ENCODE measurements at regions not wholly inside any gene's neighbourhood (a gene's known extent, or its start where the extent isn't known, plus 50 kb on each side); places are given as distances from the start of the nearest gene placed in this dataset.

DNA sequence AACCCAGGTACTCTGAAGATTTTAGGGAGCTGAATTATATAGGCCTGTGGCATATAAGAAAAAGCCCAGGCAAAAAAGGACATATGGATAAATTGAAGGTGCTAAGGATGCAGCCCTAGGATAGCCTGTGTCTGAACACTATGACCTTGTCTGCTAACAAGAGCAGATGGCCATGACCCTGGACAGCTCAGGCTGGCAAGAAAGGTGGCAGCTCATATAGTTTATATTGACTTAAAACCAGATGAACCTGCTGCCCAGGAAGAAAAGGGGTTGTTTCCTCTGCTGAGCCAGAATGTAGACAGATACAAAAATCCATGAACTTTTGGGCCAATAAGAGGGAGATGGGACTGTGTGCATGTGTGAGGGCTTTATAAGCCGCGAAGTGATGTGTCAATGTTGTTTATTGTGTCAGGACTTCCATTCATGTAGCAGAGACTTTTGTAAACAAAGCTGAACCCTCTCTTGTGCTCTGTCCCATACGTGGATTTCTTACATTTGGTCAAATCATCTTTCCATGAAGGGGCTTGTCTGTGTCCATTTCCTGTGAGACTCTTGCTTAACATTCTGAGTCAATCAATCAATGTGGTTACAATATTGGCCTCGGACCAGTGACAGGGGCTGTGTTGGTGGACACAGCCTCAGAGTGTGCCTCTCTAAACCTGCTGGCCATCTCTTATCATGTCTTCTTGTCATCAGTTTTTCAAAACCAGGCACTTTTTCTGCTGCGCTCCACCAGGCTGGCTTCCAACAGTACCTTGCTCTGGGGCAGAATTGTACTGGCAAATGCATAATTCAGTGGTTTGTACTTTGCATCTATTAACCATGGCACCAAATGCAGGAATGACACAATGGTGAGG is 321.2 kb downstream of the WDR72 start:
- TF ChIP-seq, protein P1, sequence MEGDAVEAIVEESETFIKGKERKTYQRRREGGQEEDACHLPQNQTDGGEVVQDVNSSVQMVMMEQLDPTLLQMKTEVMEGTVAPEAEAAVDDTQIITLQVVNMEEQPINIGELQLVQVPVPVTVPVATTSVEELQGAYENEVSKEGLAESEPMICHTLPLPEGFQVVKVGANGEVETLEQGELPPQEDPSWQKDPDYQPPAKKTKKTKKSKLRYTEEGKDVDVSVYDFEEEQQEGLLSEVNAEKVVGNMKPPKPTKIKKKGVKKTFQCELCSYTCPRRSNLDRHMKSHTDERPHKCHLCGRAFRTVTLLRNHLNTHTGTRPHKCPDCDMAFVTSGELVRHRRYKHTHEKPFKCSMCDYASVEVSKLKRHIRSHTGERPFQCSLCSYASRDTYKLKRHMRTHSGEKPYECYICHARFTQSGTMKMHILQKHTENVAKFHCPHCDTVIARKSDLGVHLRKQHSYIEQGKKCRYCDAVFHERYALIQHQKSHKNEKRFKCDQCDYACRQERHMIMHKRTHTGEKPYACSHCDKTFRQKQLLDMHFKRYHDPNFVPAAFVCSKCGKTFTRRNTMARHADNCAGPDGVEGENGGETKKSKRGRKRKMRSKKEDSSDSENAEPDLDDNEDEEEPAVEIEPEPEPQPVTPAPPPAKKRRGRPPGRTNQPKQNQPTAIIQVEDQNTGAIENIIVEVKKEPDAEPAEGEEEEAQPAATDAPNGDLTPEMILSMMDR (IDR thresholded peaks at IDR 0.05; ENCODE audit: low read depth, low read length, missing control alignments), result no peak
- no peak overlapping the region for H3K4me3 ChIP-seq (ENCODE audit: low read depth, low read length)
- DNase-seq (ENCODE audit: low read depth), result no peak

DNA sequence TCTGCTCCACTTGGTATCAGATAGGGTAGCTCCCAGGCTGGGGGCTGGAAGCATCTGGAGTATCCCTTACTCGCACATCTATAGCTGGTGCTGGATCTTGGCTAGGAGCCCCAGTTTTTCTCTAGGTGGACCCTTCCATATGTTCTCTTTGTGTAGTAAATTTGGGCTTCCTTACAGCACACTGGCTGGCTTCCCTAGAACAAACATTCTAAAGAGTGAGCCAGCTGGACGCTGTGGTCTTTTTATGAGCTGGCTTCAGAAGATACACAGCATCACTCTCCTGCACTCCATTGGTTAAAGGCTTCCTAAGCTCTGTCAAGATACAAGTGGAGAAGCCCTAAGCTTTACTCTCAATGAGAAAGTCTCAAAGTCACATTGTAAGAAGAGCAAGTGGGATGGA is 322.1 kb downstream of the WDR72 start:
- H3K4me3 ChIP-seq (ENCODE audit: low read depth, low read length), result no peak overlapping the region
- no peak for DNase-seq (ENCODE audit: low read depth)
- TF ChIP-seq, protein P1 (IDR thresholded peaks at IDR 0.05; ENCODE audit: low read depth, low read length, missing control alignments), result no peak

DNA sequence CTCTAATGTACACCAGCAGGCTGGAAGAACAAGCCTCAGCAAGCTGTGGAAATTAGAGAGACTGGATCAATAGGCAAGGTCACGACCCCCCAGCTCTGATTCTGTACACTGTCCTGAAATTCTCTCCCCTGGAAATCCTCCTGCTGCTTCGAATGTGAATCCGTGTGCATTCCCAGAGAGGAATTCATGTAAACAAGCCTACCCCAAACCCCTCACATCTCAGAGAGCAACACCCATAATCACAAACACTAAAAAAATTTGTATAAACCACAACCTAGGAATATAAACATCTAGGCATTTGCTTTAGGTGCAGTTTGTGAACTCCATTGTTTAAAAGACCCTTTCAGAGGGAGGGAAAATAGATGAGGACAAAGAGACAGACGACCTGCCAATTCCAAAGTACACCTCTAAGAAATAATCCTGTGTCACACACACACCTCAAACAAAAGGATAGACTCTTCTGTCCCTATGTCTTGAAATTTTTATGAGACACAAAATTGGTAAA is 325.2 kb downstream of the WDR72 start:
- no peak overlapping the region for H3K4me3 ChIP-seq (ENCODE audit: low read depth, low read length)
- DNase-seq (ENCODE audit: low read depth), result no peak
- TF ChIP-seq, protein P1 (IDR thresholded peaks at IDR 0.05; ENCODE audit: low read depth, low read length, missing control alignments), result no peak

DNA sequence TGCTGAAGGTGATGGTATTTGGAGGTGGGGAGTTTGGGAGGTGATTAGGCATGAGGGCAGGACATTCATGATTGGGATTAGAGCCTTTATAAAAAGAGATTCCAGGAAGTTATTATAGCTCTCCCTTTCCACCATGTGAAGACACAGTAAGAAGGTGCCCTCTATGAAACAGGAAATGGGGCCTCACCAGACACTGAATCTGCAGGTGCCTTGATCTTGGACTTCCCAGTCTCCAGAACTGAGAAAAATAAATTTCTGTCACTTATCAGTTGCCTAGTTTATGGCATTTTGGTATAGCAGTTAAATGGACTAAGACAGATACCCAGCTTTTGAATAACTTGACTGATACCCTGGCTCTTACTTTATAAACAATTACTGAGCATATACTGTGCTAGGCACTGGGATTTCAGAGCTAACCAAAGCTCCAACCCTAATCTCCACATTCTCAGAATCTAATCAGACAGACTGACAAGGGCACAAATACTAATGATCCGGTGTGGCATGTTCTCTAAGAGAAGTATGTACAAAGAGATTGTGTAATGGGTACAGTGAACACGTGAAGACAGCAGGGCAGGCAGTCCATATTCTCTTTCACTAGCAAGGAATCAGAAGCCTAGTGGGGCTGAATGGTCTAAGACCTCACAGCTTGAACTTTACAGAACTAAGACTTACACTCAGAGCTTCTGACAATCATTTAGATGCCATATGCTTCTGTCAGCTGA is 343.1 kb downstream of the WDR72 start:
- no peak for DNase-seq (ENCODE audit: low read depth)
- TF ChIP-seq, protein P1 (IDR thresholded peaks at IDR 0.05; ENCODE audit: low read depth, low read length, missing control alignments), result no peak
- H3K4me3 ChIP-seq (ENCODE audit: low read depth, low read length), result no peak overlapping the region

DNA sequence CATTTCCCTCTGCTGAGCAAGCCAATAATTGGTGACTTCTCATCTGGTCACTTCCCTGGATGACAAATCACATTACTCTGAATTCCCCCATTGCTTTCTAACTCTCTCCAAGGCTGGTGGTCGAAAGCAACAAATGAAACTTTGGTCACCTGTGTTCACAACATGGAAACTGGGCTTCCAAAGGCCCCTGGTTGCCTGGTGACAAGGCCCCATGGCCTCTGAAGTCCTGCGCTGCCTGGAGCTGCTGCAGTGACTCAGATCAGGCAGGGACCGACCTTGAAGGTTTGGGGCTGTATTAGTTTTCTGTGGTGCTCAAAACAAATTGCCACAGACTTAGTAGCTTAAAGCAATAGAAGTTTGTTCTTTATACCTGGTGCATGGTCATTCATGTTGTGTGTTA is 345.3 kb downstream of the WDR72 start:
- TF ChIP-seq, protein P1 (IDR thresholded peaks at IDR 0.05; ENCODE audit: low read depth, low read length, missing control alignments), result no peak
- H3K4me3 ChIP-seq (ENCODE audit: low read depth, low read length), result no peak overlapping the region
- DNase-seq (ENCODE audit: low read depth), result no peak

DNA sequence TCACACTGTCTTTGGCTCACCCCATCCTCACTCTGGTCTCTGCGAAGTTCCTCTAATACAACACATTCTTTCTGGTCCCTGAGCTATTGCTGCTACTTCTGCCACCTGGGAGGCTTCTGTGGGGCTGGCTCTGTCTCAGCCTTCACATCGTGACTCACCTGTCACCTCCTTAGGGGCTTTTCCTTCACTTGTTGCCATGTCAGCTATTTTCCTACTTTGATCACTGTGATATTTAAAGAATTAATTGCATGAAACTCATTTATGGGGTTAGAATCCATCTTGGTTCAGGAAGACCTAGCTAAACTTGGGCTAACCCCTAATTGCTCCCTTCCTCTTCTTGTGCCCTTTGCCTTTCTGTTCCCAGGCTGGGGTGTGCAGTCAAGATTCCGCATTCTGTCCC is 346.9 kb downstream of the WDR72 start:
- TF ChIP-seq, protein P1 (IDR thresholded peaks at IDR 0.05; ENCODE audit: low read depth, low read length, missing control alignments), result no peak
- no peak overlapping the region for H3K4me3 ChIP-seq (ENCODE audit: low read depth, low read length)
- DNase-seq (ENCODE audit: low read depth), result no peak

Measured in GM12864 (cell line).